CD14-positive monocyte (primary cell): ENCODE measurements at regions not wholly inside any gene's neighbourhood (a gene's known extent, or its start where the extent isn't known, plus 50 kb on each side); places are given as distances from the start of the nearest gene placed in this dataset.

Experiments used
- DNase-seq, 3 donors: peaks; one replicate each; pipeline ENCODE4 v3.0.0-alpha.2; 2011 to 2022
- H2AFZ ChIP-seq: 2 replicates; pipeline ENCODE4 v1.6.0; 2012; ENCODE audit warnings: mild to moderate bottlenecking, low read depth, low read length, inconsistent platforms; ENCODE audit not compliant: insufficient read depth, poor library complexity, severe bottlenecking
- H3K27ac ChIP-seq, 2 donors: 1 replicate in 1 of 2; 2 replicates in 1 of 2; pipeline ENCODE4 v1.5.1; 2012 to 2013; ENCODE audit warnings: low read length in 2 of 2, control low read depth in 1 of 2, inconsistent platforms in 1 of 2, low read depth in 1 of 2, mild to moderate bottlenecking in 1 of 2
- H3K27me3 ChIP-seq, 2 donors: one replicate each; pipeline versions ENCODE4 v1.6.0 to v1.6.1; 2011 to 2013; ENCODE audit warnings: low read length in 2 of 2; ENCODE audit not compliant: control insufficient read depth in 2 of 2, insufficient read depth in 2 of 2
- H3K36me3 ChIP-seq, 2 donors: replicated peaks in 1 of 2; 1 replicate in 1 of 2; 2 replicates in 1 of 2; pipeline versions ENCODE4 v1.5.1 to v1.6.1; 2012 to 2013; ENCODE audit warnings: low read length in 2 of 2, control low read depth in 1 of 2, inconsistent platforms in 1 of 2, mild to moderate bottlenecking in 1 of 2; ENCODE audit not compliant: insufficient read depth in 2 of 2, control insufficient read depth in 1 of 2
- H3K4me1 ChIP-seq, 2 donors: 1 replicate in 1 of 2; 2 replicates in 1 of 2; pipeline versions ENCODE4 v1.5.1 to v1.6.1; 2012 to 2013; ENCODE audit warnings: low read length in 2 of 2, control low read depth in 1 of 2, inconsistent platforms in 1 of 2, mild to moderate bottlenecking in 1 of 2, moderate library complexity in 1 of 2; ENCODE audit not compliant: insufficient read depth in 2 of 2, control insufficient read depth in 1 of 2
- H3K4me2 ChIP-seq: replicated peaks from 2 replicates; pipeline ENCODE3; 2012; ENCODE audit warnings: low read length, moderate library complexity, mild to moderate bottlenecking; ENCODE audit not compliant: poor library complexity, severe bottlenecking; ENCODE audit errors: extremely low read depth
- H3K4me3 ChIP-seq, 3 experiments: fragments of 200-600 bp in 1 of 3; sonication (generic) in 1 of 3; replicated peaks in 1 of 3; 1 replicate in 2 of 3; 2 replicates in 1 of 3; pipeline ENCODE4 v1.5.1; 2011 to 2013; ENCODE audit warnings: low read length in 3 of 3, mild to moderate bottlenecking in 3 of 3, control low read depth in 2 of 3, low read depth in 2 of 3, inconsistent platforms in 1 of 3, moderate library complexity in 1 of 3
- H3K79me2 ChIP-seq: 2 replicates; pipeline ENCODE4 v1.6.0; 2012; ENCODE audit warnings: mild to moderate bottlenecking, control low read depth, inconsistent platforms, low read length, moderate library complexity; ENCODE audit not compliant: insufficient read depth
- H3K9ac ChIP-seq: 2 replicates; pipeline ENCODE4 v1.6.0; 2017; ENCODE audit warnings: low read length, mild to moderate bottlenecking; ENCODE audit not compliant: insufficient read depth, poor library complexity, severe bottlenecking
- H3K9me3 ChIP-seq, 2 donors: replicated peaks in 1 of 2; 1 replicate in 1 of 2; 2 replicates in 1 of 2; pipeline versions ENCODE4 v1.5.1 to v1.6.1; 2012 to 2013; ENCODE audit warnings: low read length in 2 of 2, control low read depth in 1 of 2; ENCODE audit not compliant: control insufficient read depth in 1 of 2, insufficient read depth in 1 of 2
- H4K20me1 ChIP-seq: 2 replicates; pipeline ENCODE4 v1.6.0; 2012; ENCODE audit warnings: mild to moderate bottlenecking, low read length, control low read depth, moderate library complexity; ENCODE audit not compliant: insufficient read depth
- H3K27ac Mint-ChIP-seq, 7 donors: one replicate each; pipeline ENCODE4 v1.8.0; 2020; ENCODE audit warnings: mild to moderate bottlenecking in 7 of 7, mixed read lengths in 7 of 7, moderate library complexity in 6 of 7, inconsistent platforms in 2 of 7
- H3K27me3 Mint-ChIP-seq, 3 donors: one replicate each; pipeline ENCODE4 v1.8.0; 2021 to 2022; ENCODE audit warnings: low read depth in 3 of 3, mild to moderate bottlenecking in 3 of 3, mixed read lengths in 3 of 3, moderate library complexity in 3 of 3, inconsistent platforms in 1 of 3
- H3K36me3 Mint-ChIP-seq, 2 donors: one replicate each; pipeline ENCODE4 v1.8.0; 2020; ENCODE audit warnings: mixed read lengths in 2 of 2, inconsistent platforms in 1 of 2, mild to moderate bottlenecking in 1 of 2
- H3K4me1 Mint-ChIP-seq: one replicate; pipeline ENCODE4 v1.8.0; 2020; ENCODE audit warnings: mild to moderate bottlenecking, mixed read lengths
- H3K4me3 Mint-ChIP-seq, 2 donors: one replicate each; pipeline ENCODE4 v1.8.0; 2020; ENCODE audit warnings: mild to moderate bottlenecking in 2 of 2, mixed read lengths in 2 of 2, moderate library complexity in 1 of 2
- H3K9me3 Mint-ChIP-seq, 7 donors: one replicate each; pipeline ENCODE4 v1.8.0; 2020 to 2022; ENCODE audit warnings: mixed read lengths in 7 of 7, mild to moderate bottlenecking in 6 of 7, moderate library complexity in 6 of 7, inconsistent platforms in 2 of 7
- WGBS: methylation state at CpG from one replicate; pipeline ENCODE4 v1.1.5; 2013; ENCODE audit warnings: missing lambda C conversion rate; ENCODE audit not compliant: insufficient coverage; 5-methylcytosine and 5-hydroxymethylcytosine counted together
- intact Hi-C, 2 donors: fragments of 100-400 bp; cut with micrococcal nuclease; formaldehyde crosslinking; loops; one replicate each; pipeline versions ENCODE4 v1.15.0 to v1.15.1; 2023
- TF ChIP-seq, protein P1 (sequence below): fragments of 200-600 bp; IDR thresholded peaks from one replicate; pipeline ENCODE4 v1.8.0; 2022; ENCODE audit warnings: antibody characterized with exemption, mild to moderate bottlenecking

DNA sequence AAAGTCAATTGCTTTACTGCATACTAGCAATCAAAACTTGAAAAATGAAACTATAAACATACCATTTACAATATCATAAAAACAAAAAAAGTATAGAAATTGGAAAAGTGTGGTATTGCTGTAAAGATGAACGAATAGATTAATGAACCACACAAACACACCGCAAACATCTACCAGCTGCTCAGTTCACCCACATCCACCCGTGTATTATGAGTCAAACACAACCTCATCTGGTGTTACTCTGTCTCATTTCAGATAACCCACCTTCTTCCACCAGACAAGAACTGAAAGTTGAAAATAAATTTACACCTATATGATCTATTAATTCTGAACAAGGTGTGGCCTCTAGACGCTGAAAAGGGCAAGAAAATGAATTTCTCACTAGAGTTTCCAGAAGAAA is 53.3 kb downstream of the BLID start:
- H3K27ac ChIP-seq, result no peak overlapping the region
- no peak overlapping the region for H2AFZ ChIP-seq
- H4K20me1 ChIP-seq, result no peaks in the 10 kb centered on the region
- H3K4me2 ChIP-seq, result no peak overlapping the region
- WGBS, result 83% methylated on average over 1 of the region's 4 CpGs
- H3K79me2 ChIP-seq, result no peaks in the 10 kb centered on the region
- intact Hi-C loops, result no loop called here
- no peaks in the 10 kb centered on the region for H3K36me3 ChIP-seq
- Mint-ChIP-seq H3K4me3 (no peak overlapping the region), H3K27ac (no peak overlapping the region), H3K9me3 (peaks cover 10 to 21% (median 13%) of the 10 kb centered on the region in 7 donors), H3K4me1 (no peaks in the 10 kb centered on the region), H3K36me3 (no peaks in the 10 kb centered on the region), H3K27me3 (peaks cover 0 to 2% (median 2%) of the 10 kb centered on the region in 3 donors)
- H3K9ac ChIP-seq, result no peak overlapping the region
- no peak for DNase-seq
- H3K4me3 ChIP-seq, result no peak overlapping the region
- TF ChIP-seq, protein P1, sequence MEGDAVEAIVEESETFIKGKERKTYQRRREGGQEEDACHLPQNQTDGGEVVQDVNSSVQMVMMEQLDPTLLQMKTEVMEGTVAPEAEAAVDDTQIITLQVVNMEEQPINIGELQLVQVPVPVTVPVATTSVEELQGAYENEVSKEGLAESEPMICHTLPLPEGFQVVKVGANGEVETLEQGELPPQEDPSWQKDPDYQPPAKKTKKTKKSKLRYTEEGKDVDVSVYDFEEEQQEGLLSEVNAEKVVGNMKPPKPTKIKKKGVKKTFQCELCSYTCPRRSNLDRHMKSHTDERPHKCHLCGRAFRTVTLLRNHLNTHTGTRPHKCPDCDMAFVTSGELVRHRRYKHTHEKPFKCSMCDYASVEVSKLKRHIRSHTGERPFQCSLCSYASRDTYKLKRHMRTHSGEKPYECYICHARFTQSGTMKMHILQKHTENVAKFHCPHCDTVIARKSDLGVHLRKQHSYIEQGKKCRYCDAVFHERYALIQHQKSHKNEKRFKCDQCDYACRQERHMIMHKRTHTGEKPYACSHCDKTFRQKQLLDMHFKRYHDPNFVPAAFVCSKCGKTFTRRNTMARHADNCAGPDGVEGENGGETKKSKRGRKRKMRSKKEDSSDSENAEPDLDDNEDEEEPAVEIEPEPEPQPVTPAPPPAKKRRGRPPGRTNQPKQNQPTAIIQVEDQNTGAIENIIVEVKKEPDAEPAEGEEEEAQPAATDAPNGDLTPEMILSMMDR, result no peak
- H3K4me1 ChIP-seq, result no peaks in the 10 kb centered on the region
- no peaks in the 10 kb centered on the region for H3K27me3 ChIP-seq
- H3K9me3 ChIP-seq, result peaks cover 0 to 4% of the 10 kb centered on the region in 2 donors

- no peaks in the 10 kb centered on the region for H3K79me2 ChIP-seq
- no peaks in the 10 kb centered on the region for H4K20me1 ChIP-seq
- H3K27me3 ChIP-seq, result no peaks in the 10 kb centered on the region
- TF ChIP-seq, protein P1, result no peak
- H3K9ac ChIP-seq, result no peak overlapping the region
- peaks cover 0 to 4% of the 10 kb centered on the region in 2 donors for H3K9me3 ChIP-seq
- H3K36me3 Mint-ChIP-seq, result no peaks in the 10 kb centered on the region
- no peak overlapping the region for H3K27ac ChIP-seq
- no peak overlapping the region for H3K4me2 ChIP-seq
- intact Hi-C loops, result no loop called here
- H3K27me3 Mint-ChIP-seq, result no peaks in the 10 kb centered on the region
- H3K4me1 Mint-ChIP-seq, result no peaks in the 10 kb centered on the region
- no peaks in the 10 kb centered on the region for H3K4me1 ChIP-seq
- no peak overlapping the region for H3K27ac Mint-ChIP-seq
- H3K9me3 Mint-ChIP-seq, result peaks cover 6 to 14% (median 11%) of the 10 kb centered on the region in 7 donors
- H2AFZ ChIP-seq, result no peak overlapping the region
- DNase-seq, result no peak
- H3K4me3 Mint-ChIP-seq, result no peak overlapping the region
- no peak overlapping the region for H3K4me3 ChIP-seq
- H3K36me3 ChIP-seq, result no peaks in the 10 kb centered on the region
Measured at GRCh38 chr11:122059565-122059964, 56.5 kb downstream of the BLID start.
